ENCODE measurements at regions not wholly inside any gene's neighbourhood (a gene's known extent, or its start where the extent isn't known, plus 50 kb on each side); places are given as distances from the start of the nearest gene placed in this dataset.

DNA sequence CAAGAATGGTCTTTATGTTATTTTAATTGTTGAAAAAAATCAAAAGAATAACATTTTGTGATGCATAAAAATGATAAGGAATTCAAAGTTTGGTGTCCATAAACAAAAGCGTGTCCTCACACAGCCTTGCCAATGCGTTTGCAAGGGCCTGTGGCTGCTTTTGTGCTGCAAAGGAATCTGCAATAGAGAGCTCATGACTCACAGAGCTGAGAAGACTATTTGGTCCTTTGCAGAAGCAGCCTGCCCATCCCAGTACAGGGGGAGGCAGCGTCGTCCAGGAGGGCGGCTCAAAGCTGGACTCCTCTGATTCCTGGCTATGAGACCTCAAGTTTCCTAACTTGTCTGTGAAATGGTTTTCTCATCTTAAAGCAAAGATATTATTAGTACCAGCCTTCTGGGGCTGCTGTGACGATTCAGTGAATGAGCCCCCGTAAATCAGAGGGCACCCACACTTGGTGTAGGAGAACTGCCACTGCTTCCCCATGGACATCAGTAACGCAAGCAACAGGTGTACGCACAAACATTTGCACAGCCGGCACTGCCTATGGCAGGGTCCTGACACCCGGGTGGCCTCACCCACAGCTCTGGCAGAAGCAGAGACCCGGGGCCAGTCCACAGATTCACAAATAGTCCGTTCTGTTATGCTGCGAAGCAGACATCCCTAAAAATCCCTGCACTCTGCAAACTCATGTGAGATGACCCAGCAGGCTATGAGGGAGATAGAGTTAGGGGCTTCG, 70.6 kb upstream of the ASAP2 start:
- DNase-seq = no peak

DNA sequence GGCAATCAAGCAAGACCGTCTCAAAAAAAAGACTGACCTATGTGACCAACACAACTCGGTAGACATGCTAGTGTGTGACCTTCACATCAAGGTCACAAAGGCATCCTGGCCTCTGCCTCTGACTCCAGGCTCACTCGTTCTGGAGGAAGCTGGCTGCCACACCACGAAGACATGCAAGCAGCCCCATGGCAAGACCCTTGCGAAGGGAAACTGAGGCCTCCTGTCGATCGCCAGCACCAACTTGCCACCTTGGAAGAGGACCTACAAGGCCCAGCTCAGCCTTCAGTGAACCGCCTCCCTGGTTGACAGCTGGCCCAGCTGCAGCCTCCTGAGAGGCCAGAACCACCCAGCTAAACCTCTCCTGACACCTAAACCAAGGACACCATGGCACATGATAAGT, 79.3 kb upstream of the ASAP2 start:
- no peak for DNase-seq

DNA sequence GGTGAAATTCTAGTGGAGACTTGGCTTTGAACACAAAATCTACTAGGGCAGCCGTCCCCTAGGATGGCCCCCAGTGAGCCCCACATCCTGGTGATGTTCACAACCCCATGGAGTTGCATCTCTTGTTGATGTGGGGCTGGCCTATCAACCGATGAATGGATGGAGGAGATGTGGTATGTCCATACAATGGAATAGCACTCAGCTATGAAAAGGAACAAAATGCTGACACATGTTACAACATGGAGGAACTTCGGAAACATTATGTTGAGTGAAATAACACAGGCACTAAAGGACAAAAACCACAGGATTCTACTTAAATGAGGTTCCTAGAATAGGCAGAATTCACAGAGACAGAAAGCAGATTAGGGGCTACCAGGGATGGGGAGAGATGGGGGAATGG, 80.1 kb upstream of the ASAP2 start:
- no peak for DNase-seq

DNA sequence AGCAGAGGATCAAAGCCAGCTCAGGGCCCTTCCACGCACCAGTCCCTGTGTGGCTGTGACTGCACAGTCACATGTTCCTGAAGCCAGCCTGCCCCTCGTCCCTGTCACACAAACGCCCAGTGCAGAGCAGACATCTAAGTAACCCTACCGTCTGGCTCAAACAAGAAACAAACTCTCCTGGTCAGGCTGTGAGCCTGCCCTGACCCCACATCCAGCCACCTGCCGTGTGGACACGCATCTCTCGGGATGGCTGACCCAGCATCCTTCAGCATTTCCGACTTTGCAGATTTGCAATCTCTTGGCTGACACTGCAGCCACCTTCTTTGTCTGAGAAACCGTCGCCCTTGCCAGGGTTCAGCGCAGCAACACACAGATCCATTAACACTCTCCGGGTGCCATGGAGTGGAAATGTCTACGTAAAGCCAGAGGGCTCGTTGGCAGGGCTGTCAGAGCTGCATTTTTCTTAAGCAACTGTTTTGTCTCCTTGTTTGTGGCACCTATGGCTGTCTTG, 82.3 kb upstream of the ASAP2 start:
- DNase-seq = no peak

DNA sequence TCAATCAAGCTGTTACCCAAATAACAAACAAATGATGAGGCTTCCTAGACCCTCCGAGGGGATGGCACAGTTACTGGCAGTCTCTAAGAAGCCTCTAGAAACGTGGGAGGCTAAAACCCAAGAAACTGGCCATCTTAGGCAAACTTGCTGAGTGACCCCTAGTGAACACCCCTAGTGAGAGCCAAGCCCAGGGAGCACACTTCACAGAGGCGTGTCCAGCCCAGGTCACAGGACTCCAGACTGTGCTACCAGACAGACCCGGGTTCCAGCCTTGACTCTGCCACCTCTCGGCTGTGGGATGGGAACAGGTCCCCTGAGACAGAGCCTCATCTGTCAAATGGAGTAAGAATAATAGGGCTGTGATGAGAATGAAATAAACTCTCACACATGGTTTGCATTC, 83.5 kb upstream of the ASAP2 start:
- DNase-seq = no peak

DNA sequence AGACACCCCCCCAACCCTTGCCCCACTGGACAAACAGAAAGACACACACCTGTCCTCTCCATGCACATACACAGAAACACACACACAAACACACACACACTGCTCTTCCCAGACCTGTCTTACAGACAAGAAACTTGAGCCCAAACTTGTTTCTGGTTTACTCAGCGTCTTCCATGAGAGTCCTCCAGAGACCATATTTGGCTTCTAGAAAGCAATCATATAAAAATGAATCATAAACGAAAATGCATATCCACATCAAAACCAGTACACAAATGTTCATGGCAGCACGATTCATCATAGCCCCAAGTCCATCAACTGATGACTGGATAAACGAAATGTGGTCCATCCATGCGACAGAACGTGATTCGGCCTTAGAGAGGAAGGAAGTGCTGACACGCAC, 84.2 kb upstream of the ASAP2 start:
- no peak for DNase-seq

DNA sequence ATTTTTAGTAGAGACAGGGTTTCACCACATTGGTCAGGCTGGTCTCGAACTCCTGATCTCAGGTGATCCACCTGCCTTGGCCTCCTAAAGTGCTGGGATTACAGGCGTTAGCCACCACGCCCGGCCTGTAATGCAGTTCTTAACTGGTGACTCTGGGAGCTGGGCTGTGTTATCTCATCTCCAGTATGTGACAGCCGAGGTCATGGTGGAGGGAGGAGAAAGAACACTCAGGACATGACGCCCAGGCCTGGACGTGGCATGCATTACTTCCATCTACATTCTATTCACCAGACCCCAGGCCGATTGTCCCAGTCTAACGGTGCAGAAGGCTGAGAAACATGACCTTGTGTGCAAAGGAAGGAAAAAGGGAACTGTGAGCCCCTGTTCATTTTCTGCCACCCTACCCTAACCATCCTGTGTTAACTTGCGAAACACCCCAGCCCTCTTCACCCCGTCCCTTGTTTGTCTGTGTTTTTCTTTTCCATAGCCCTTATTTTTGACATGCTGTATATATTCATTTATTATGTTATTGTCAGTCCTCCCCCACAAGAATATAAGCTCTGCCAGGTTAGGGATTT, 88.1 kb upstream of the ASAP2 start:
- no peak for DNase-seq

DNA sequence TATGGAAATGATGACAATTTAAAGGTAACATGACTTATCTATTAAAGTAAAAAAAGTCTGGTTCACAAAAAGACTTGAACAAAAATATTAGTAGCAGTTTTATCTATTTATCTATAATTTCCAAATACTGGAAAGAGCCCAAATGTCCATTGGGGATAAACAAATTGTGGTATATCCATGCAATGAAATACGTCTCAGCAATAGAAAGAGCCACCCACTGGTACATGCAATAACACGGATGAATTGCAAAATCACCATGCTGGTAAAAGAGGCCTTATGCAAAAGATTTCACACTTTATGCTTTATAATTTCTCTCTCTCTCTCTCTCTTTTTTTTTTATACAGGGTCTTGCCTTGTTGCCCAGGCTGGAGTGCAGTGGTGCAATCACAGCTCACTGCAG, 91.4 kb upstream of the ASAP2 start:
- DNase-seq = no peak

DNA sequence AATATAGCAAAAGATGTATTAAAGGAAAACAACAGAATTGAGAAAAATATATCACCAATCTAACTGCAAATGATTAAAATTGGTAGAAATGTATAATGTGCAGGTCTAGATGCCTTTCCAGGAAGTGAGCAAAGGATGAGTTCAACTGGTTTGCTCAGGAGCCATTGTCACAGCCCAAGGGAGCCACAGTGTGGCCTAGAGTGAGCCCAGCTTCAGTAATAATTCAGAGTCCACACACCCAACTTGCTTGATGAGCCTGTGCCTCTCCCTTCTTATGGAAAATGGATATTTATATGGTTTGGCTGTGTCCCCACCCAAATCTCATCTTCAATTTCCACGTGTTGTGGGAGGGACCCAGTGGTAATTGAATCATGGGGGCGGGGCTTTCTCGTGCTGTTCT, 92.2 kb upstream of the ASAP2 start:
- no peak for DNase-seq

DNA sequence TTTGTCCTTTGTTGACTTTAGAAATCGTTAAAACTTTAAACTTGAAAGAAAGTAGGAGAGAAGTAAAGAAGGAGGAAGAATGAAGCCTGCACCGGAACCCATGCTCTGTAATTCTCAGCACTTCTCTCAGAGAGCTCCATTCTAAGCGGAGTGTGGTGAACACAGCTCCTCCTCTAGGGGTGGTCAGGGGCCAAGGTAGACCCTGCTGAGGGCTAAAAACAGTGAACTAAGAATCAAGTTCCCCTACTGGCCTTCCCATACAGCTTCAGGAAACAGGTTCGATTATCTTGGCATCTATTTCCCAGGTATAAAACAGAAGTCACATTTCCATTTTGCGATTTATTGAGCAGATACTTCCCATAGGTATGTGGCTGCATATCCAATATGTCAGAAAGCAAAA, 92.7 kb upstream of the ASAP2 start:
- no peak for DNase-seq

DNA sequence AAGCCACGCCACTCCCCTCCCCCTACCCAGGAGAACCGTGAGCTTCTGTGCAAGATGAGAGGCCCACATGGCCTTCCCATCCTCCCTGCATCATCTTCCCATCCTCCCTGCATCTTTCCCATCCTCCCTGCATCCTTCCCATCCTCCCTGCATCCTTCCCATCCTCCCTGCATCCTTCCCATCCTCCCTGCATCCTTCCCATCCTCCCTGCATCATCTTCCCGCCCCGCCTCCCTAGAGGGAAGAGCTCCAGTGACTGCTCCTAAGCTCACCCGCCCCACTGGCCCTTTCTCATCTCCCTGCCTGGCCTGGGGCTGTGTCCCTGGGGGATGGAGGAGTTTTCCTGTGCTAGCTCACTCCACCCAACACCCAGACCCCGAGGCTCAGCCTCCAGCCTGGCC, 93.3 kb upstream of the ASAP2 start:
- no peak for DNase-seq

DNA sequence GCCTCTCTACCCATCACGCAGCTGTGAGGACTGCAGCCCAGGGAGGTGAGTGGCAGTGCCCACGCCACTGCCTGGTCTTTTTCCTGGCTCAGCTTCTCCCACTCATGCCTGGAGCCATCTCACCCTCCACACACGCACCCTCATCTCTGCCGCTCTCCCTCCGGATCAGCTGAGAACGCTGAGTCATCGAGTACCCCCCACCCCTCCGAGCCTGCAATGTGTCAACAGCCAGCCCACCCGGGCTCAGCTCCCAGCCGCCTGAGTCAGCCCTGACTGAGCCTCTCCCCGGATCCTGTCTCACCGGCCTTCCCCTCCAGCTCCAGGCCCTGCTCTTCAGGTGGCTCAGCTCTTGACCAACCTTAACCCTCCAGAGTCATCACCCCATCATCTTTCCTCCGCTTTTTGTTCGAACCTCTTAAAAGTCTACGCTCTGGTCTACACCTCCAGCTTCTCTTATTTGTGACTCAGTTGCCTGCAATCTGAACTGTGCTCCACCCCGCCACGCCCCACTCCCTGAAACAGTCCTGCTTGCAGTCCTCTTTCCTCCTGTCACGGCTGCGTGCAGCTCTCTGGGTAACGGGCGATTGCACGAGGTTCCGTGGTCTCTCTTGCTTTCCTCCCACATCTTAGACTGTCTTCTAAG, 94.4 kb upstream of the ASAP2 start:
- no peak for DNase-seq

DNA sequence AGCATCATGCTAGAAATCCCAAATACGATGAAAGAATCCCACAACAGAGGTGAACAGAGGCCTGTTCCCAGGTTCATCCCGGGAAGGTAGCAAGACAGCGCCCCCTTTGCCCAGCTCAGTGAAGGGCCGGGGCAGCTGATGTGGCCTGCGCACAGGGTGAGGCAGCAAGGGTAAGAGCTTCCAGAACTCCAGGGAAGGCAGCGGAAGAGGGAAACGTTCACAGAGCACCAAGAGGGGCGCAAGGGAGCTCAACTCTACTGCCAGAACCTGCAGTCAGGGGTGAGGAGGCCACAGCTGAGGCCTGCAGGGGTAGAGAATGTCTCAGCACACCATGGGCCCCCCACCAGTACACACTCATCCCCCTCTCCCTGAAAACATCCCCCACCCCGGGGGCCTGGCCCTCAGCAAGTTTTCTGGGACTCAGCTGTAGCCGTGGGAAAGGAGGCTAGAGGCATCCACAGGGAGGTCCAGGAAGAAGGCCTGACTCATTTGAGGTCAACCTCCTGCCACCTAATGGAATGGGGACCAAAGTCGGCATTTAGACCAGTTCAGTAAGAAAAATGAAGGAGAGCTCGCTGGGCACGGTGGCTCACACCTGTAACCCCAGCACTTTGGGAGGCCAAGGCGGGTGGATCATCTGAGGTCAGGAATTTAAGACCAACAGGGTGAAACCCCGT, 95.6 kb upstream of the ASAP2 start:
- DNase-seq = no peak

DNA sequence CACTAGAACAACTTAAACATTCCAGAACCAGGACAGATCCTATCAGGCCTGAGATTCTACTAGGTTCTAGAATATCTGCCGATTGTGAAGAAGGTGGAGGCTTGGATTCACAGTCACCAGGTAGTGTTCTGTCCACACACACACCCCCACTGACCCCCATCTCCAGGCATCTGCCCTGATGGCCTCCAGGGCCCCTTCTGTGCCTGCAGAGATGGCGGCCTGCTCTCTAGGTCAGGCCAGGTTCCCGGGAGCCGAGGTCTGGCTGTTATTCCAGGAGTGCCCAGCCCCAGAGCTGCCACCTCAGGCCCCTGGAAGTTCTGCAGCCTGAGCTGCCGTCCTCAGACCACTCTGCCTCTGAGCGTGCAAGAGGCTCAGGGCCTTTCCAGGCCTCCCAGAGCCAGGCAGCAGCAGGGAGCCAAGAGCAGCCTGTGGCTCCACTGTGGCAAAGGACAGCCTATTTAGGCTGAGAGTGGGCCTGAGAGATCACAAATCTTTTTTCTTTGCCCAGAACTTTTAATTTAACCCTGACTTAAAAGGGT, 96.2 kb upstream of the ASAP2 start:
- no peak for DNase-seq

DNA sequence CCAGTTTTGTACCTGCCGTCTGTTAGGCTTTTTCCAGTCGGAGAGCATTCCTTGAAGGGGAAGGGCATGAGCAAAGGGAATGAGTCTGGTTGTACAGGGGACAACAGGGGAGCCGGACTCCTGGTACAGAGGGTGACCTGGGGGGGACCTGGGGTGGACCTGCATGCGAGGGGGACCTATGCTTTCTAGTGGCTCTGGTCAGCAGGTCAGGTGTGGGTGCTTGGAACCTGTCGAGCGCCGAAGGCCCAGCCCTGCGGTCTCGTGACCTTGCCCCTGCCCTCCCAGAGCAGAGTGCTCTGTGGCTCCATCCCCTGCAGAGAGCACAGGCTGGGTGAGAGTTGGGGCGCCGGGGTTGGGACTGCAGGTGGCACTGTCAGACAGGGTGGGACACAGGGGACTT, 96.7 kb upstream of the ASAP2 start:
- no peak for DNase-seq

DNA sequence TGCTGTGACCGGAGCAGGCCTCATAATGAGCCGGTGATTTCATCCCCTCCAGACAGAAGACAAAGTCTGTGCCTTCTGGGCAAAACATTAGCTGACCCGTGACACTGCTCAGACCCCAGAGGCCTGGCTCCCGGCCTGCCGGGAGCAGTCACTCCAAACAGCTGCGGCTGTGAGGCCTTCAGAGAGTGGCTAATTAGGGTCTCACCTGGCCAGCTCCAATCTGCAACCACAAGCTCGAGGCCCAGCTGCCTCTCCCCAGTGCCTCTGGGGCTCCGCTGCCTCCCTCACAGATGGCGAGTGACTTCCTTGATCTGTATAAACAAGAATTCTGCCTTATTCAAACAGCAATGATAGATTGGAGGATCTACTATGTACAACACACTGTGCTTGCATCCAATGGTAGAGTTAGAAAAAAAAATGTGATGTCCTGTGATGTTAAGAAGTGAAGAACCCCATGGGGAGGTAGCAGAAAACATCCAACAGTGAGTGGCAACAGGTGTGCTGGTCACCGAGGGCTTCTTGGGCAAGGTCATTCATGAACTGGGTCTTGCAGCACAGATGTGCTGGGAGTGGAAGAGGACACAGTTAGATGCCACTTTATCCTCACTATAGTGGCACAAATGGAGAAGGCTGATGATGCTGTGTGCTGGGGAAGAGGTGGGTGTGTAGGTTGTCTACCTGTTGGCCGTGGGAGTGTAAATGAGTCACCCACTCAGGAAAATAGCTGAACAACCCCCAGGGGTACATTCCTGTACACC, 98.2 kb upstream of the ASAP2 start:
- no peak for DNase-seq

DNA sequence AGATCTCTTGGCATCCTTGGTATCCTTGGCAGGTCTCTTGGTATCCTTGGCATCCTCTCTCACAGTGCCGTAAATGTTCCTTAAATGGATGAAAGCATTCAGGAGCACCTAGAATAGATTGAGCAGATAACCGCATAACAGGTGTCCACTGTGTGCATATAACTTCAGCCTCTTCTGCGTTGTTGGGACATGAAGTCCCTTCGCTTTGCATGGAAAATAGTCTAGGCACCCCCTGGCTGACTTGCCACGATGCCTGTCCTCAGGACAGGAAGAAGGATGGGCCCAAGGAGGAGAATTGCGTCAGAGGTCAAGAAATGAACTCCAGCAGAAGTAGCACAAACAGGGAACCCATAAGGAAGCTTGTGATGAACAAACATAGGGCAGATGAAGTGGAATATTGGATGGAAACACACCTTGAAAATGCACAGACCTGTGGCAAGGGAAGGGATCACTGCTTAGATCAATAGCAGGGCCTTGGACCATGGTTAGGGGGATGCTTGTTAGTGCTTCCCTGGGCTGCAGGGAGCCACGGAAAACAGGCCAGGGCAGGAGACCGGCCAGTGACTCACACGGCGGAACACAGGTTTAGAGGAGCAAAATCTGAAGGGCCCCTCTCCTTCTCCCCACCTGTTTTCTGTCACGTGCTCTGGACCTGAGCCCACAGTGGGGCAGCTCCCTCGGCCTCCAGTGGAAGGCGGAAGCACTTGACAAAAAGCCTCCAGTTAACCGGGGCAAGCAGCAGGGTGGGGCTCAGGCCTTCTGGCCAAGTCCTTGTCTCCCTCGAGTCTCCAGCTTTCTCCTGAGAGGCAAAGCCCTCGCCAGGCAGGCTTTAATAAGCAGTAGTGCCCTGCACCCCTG, 99.2 kb upstream of the ASAP2 start:
- no peak for DNase-seq

DNA sequence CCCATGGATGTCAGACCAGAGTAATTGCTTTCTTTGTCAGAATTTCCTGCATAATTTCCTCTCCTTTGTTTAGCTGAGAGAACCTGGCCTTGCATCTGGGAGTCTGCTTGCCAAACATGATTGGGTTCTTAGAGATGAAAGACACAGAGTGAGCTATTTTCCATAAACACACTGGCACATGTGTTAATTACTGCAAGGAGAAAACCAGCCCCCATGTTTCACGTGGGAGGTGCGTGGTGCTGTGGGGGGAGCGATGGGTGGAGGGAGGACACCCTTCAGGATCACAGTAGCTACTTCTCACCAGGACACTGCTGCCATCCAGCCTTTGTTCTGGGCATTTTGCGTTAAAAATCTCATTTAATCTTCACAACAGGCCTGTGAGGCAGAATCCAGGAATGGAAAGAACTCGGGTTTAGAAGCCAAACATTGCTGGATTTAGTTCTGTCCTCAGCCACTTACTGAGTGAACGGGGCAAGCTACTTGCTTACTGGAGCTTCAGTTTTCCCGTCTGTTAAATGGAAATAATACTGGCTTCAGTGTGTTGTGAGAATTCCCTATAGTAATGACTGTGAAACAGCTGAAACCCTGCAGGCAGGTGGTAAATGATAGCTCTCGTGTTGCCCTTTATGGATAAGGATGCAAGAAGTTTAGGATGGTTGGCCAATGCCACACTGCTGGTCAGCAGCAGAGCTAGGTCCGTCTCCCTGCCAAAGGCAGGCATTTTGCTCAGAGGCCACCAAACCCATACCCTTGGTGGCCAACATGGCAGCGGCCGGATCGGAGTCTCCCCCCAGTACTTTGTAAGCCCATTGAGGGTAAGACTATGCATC, 100.1 kb upstream of the ASAP2 start:
- DNase-seq = no peak

DNA sequence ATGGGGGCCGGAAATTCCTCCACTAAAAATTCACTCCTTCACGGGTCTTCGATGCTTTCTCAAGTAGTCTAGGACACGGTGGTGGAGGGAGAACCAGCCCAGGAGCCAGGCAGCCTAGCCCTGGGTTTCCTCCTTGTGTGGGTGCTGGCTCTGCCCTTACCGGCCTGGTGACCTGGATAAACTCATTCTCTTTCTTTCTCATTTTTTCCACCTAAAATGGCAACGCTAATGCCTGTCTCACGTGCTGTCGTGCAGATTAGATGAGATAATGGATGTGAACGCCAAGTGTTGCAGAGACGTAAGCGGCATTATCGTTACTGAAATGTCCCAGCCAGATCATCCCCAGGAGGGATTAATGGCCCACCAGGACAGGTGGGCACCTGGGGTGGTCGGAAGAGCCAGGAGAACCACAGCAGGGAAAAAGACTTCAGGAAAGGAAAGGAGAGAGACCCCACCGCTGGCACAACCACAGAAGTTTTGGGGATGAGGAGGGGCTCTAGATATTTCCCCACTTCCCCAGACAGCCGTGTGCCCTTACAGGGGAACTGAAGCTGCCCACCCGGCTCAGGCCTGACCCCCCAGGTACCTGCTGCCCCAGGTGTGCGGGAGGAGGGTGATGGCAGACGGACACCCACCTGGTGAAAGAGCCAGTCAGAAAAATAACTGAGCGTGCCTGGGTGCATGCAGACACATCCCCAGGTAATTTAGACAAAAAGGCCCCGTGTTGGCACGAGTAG, 100.8 kb upstream of the ASAP2 start:
- DNase-seq = no peak

DNA sequence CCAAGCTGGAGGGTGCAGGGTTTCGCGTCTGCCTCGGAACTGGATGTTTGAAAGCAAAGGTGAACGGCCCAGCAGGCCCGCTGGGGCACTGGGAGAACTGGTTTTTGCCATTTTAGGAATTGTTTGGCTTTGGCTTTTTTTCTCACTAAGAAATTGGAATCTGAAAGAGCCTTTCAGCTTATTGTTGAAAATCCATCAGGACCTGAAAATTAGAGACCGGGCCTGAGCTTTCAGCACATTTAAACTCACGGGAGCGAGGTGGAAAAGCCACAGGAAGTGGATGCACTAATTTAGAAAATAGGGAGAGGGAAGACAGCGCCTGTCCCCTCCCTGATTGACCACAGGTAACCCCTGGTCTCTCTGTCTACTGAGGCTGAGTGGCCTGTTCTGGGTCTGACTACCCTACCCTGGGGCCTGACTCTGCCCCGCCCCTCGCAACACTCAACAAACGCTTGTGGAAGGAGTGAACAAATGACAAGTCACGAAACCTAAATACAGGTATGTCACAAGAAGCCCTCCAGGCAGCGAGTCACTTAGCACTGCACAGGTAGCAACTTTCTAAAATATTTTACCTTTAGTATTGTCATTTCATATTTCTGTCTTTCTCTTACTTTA, 100.3 kb upstream of the MBOAT2 start:
- no peak for DNase-seq

Measured in femur (tissue), 1 donor.